GM12878 (cell line): ENCODE measurements at regions not wholly inside any gene's neighbourhood (a gene's known extent, or its start where the extent isn't known, plus 50 kb on each side); places are given as distances from the start of the nearest gene placed in this dataset.

Source experiments
- ATAC-seq: fragments of 200-7000 bp; cut with Tn5 transposase; 3 replicates; pipeline ENCODE4 v1.9.1; 2020; ENCODE audit warnings: mild to moderate bottlenecking, moderate library complexity
- BruUV-seq: library from RNA; stranded (reverse); fragments of 400-500 nt; replicated peaks from 2 replicates; lab custom pipeline; 2021; lab: Mats Ljungman, UMichigan
- CTCF ChIA-PET: fragments of 300-600 bp; sonication (Branson Sonifier 250); formaldehyde crosslinking; extraction: SDS; loops from one replicate; lab custom pipeline; 2021; ENCODE audit warnings: inconsistent platforms; lab: Yijun Ruan, JAX
- POLR2A ChIA-PET: fragments of 350-600 bp; formaldehyde crosslinking; extraction: SDS; loops from one replicate; lab custom pipeline; 2021; ENCODE audit warnings: inconsistent platforms; lab: Charles Lee
- RAD21 ChIA-PET: fragments of 300-600 bp; sonication (Branson Sonifier 250); formaldehyde crosslinking; loops from one replicate; lab custom pipeline; 2023; ENCODE audit warnings: antibody characterized with exemption; ENCODE audit not compliant: unreplicated experiment; lab: Charles Lee
- SMC1A ChIA-PET: fragments of 300-600 bp; sonication (Branson Sonifier 250); formaldehyde crosslinking; loops from one replicate; lab custom pipeline; 2023; ENCODE audit not compliant: unreplicated experiment, uncharacterized antibody; lab: Charles Lee
- DNase-seq: peaks from one replicate; pipeline ENCODE4 v3.0.0-alpha.2; 2011; ENCODE audit warnings: low read depth, low spot score
- FAIRE-seq: peaks from 3 replicates; lab custom pipeline; 2011; peaks lifted over from hg19 to GRCh38; lab: Jason Lieb, UNC
- H2AFZ ChIP-seq: 2 replicates; pipeline ENCODE4 v1.6.0; 2011; ENCODE audit warnings: low read depth, low read length, control low read depth; ENCODE audit not compliant: control insufficient read depth
- H3K27ac ChIP-seq: 2 replicates; pipeline ENCODE4 v1.5.1; 2011; ENCODE audit warnings: control low read depth; ENCODE audit not compliant: control insufficient read depth, insufficient read depth
- H3K27me3 ChIP-seq, 2 experiments: replicated peaks in 1 of 2; 2 replicates each; pipeline versions ENCODE4 v1.6.0 to v1.6.1; 2011; ENCODE audit warnings: low read length in 1 of 2; ENCODE audit not compliant: control insufficient read depth in 2 of 2, insufficient read depth in 2 of 2
- H3K36me3 ChIP-seq, 2 experiments: 2 replicates each; pipeline ENCODE4 v1.5.1; 2011; ENCODE audit warnings: low read length in 1 of 2; ENCODE audit not compliant: control insufficient read depth in 2 of 2, insufficient read depth in 2 of 2
- H3K4me1 ChIP-seq: 2 replicates; pipeline ENCODE4 v1.6.1; 2011; ENCODE audit warnings: mild to moderate bottlenecking, low read length, moderate library complexity, mixed read lengths; ENCODE audit not compliant: control insufficient read depth, insufficient read depth
- H3K4me2 ChIP-seq: 2 replicates; pipeline ENCODE4 v1.6.0; 2011; ENCODE audit warnings: control low read depth; ENCODE audit not compliant: control insufficient read depth, insufficient read depth
- H3K4me3 ChIP-seq: fragments of 200-600 bp; sonication (generic); 2 replicates; pipeline ENCODE4 v1.5.1; 2016
- H3K79me2 ChIP-seq: 2 replicates; pipeline ENCODE4 v1.6.0; 2011; ENCODE audit warnings: low read length; ENCODE audit not compliant: control insufficient read depth, insufficient read depth
- H3K9ac ChIP-seq: 2 replicates; pipeline ENCODE4 v1.8.0; 2011; ENCODE audit warnings: low read length, control low read depth, mixed read lengths; ENCODE audit not compliant: control insufficient read depth, insufficient read depth
- H3K9me3 ChIP-seq: replicated peaks from 3 replicates; pipeline ENCODE4 v1.5.1; 2011; ENCODE audit warnings: mild to moderate bottlenecking, low read length; ENCODE audit not compliant: control insufficient read depth, insufficient read depth
- H4K20me1 ChIP-seq: 2 replicates; pipeline ENCODE4 v1.6.0; 2011; ENCODE audit not compliant: control insufficient read depth, insufficient read depth
- ASH2L ChIP-seq: fragments of 300-600, 200-600 bp; sonication (generic); IDR thresholded peaks from 2 replicates; pipeline ENCODE4 v1.6.1; 2017; ENCODE audit warnings: low read depth, mild to moderate bottlenecking, borderline replicate concordance
- BRCA1 ChIP-seq: IDR thresholded peaks from 2 replicates; pipeline ENCODE4 v1.6.1; 2011; ENCODE audit warnings: low read depth, low read length, improper control_type of control experiment
- FOS ChIP-seq: IDR thresholded peaks from 3 replicates; pipeline ENCODE4 v1.6.1; 2011; ENCODE audit warnings: borderline replicate concordance; ENCODE audit not compliant: insufficient read length; ENCODE audit errors: extremely low read depth
- HCFC1 ChIP-seq: fragments of 150-350 bp; IDR thresholded peaks from 2 replicates; pipeline ENCODE4 v1.6.1; 2014; ENCODE audit warnings: low read length
- NFYB ChIP-seq: IDR thresholded peaks from 2 replicates; pipeline ENCODE4 v1.6.1; 2011; ENCODE audit warnings: low read depth, mild to moderate bottlenecking, low read length, improper control_type of control experiment, moderate library complexity; ENCODE audit not compliant: insufficient read depth
- NR2C2 ChIP-seq: IDR thresholded peaks from 2 replicates; pipeline ENCODE4 v1.6.1; 2011; ENCODE audit warnings: borderline replicate concordance, low read depth; ENCODE audit not compliant: control insufficient read depth, insufficient read length
- PAX8 ChIP-seq: fragments of 450-650 bp; IDR thresholded peaks from 2 replicates; pipeline ENCODE4 v1.6.1; 2017; ENCODE audit warnings: mild to moderate bottlenecking, moderate library complexity
- RAD51 ChIP-seq: fragments of 450-650 bp; IDR thresholded peaks from 2 replicates; pipeline ENCODE4 v1.6.1; 2016; ENCODE audit warnings: moderate library complexity, mild to moderate bottlenecking, inconsistent platforms
- ZNF207 ChIP-seq: fragments of 450-650 bp; IDR thresholded peaks from 2 replicates; pipeline ENCODE4 v1.6.1; 2014; ENCODE audit warnings: antibody characterized with exemption, mild to moderate bottlenecking, borderline replicate concordance
- ZNF217 ChIP-seq: fragments of 450-650 bp; IDR thresholded peaks from 2 replicates; pipeline ENCODE4 v1.6.1; 2017; ENCODE audit warnings: antibody characterized with exemption, mild to moderate bottlenecking
- ZNF384 ChIP-seq: IDR thresholded peaks from 2 replicates; pipeline ENCODE4 v1.6.1; 2012; ENCODE audit warnings: low read depth, mild to moderate bottlenecking, low read length, improper control_type of control experiment, borderline replicate concordance
- ZSCAN29 ChIP-seq: fragments of 450-650 bp; IDR thresholded peaks from 2 replicates; pipeline ENCODE4 v1.6.1; 2017; ENCODE audit warnings: mild to moderate bottlenecking, moderate library complexity
- WGBS: methylation state at CpG from one replicate; pipeline ENCODE4 v1.1.6; 2016; ENCODE audit warnings: low lambda C conversion rate; ENCODE audit not compliant: insufficient replicate concordance, insufficient coverage; ENCODE audit errors: missing lambda C conversion rate; 5-methylcytosine and 5-hydroxymethylcytosine counted together
- in situ Hi-C: fragments of 300-500 bp; cut with MboI; formaldehyde crosslinking; loops from 9 replicates; pipeline ENCODE4 v1.14.3; 2018; ENCODE audit warnings: mixed read lengths
- intact Hi-C: fragments of 100-400 bp; cut with micrococcal nuclease; formaldehyde crosslinking; loops from one replicate; pipeline ENCODE4 v1.14.2; 2022; ENCODE audit not compliant: unreplicated experiment
- TF ChIP-seq, protein P1 (sequence below): fragments of 450-650 bp; IDR thresholded peaks from 2 replicates; pipeline ENCODE4 v1.6.1; 2017; ENCODE audit warnings: low read depth, mild to moderate bottlenecking, moderate library complexity
- TF ChIP-seq, protein P2 (sequence below): fragments of 450-650 bp; IDR thresholded peaks from 2 replicates; pipeline ENCODE4 v1.6.1; 2017; ENCODE audit warnings: mild to moderate bottlenecking, moderate library complexity

DNA sequence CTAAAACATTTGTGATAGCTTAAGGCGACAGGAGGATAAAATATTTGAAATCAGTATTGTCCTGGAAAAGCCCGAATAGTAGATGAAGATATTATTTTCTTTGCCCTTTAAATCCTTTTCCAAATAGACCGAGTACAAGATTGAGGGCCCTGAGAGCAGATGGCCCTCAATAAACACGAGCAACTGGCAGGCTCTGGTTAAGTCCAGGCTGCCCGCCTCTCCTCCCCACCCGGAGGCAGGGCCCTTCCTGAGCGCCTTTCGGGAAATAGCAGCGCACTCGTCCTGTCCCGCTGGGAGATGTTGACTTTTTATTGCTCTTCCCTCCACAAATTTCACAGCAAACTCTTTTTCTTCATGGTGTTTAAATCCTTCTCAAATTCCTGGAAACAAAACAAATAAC lies 50.8 kb upstream of the MAX start:
- CTCF ChIA-PET, result interaction anchor here (1.2 kb wide), 1 partner anchor 166 kb away, joined by 5 read pairs; the partner anchor contains the start of gene FNTB
- no peak for DNase-seq
- intact Hi-C loops, result no loop called here

More for the DNA sequence above, 50.8 kb upstream of the MAX start:
- no peaks in the 10 kb centered on the region for H3K36me3 ChIP-seq
- H3K9me3 ChIP-seq, result no peaks in the 10 kb centered on the region; the same call in 2 of the 3 replicates
- H3K4me1 ChIP-seq, result peaks cover 24% of the 10 kb centered on the region
- no peak overlapping the region for H2AFZ ChIP-seq
- FAIRE-seq, result no peak
- no peaks in the 10 kb centered on the region for H4K20me1 ChIP-seq
- H3K9ac ChIP-seq, result no peak overlapping the region
- no peak overlapping the region for H3K27ac ChIP-seq
- TF ChIP-seq PAX8 (no peak), ASH2L (no peak), FOS (no peak), HCFC1 (no peak), ZNF217 (no peak), ZNF207 (no peak), NFYB (no peak), RAD51 (no peak), ZNF384 (no peak), BRCA1 (no peak), NR2C2 (no peak), ZSCAN29 (no peak)
- TF ChIP-seq, protein P1, sequence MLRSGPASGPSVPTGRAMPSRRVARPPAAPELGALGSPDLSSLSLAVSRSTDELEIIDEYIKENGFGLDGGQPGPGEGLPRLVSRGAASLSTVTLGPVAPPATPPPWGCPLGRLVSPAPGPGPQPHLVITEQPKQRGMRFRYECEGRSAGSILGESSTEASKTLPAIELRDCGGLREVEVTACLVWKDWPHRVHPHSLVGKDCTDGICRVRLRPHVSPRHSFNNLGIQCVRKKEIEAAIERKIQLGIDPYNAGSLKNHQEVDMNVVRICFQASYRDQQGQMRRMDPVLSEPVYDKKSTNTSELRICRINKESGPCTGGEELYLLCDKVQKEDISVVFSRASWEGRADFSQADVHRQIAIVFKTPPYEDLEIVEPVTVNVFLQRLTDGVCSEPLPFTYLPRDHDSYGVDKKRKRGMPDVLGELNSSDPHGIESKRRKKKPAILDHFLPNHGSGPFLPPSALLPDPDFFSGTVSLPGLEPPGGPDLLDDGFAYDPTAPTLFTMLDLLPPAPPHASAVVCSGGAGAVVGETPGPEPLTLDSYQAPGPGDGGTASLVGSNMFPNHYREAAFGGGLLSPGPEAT, result no peak
- TF ChIP-seq, protein P2, sequence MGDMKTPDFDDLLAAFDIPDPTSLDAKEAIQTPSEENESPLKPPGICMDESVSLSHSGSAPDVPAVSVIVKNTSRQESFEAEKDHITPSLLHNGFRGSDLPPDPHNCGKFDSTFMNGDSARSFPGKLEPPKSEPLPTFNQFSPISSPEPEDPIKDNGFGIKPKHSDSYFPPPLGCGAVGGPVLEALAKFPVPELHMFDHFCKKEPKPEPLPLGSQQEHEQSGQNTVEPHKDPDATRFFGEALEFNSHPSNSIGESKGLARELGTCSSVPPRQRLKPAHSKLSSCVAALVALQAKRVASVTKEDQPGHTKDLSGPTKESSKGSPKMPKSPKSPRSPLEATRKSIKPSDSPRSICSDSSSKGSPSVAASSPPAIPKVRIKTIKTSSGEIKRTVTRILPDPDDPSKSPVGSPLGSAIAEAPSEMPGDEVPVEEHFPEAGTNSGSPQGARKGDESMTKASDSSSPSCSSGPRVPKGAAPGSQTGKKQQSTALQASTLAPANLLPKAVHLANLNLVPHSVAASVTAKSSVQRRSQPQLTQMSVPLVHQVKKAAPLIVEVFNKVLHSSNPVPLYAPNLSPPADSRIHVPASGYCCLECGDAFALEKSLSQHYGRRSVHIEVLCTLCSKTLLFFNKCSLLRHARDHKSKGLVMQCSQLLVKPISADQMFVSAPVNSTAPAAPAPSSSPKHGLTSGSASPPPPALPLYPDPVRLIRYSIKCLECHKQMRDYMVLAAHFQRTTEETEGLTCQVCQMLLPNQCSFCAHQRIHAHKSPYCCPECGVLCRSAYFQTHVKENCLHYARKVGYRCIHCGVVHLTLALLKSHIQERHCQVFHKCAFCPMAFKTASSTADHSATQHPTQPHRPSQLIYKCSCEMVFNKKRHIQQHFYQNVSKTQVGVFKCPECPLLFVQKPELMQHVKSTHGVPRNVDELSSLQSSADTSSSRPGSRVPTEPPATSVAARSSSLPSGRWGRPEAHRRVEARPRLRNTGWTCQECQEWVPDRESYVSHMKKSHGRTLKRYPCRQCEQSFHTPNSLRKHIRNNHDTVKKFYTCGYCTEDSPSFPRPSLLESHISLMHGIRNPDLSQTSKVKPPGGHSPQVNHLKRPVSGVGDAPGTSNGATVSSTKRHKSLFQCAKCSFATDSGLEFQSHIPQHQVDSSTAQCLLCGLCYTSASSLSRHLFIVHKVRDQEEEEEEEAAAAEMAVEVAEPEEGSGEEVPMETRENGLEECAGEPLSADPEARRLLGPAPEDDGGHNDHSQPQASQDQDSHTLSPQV, result no peak
- ATAC-seq, result no peak
- in situ Hi-C loops, result no loop called here
- 66% methylated on average over 11 of the region's 11 CpGs for WGBS
- H3K4me2 ChIP-seq, result no peak overlapping the region
- no TSS peak for BruUV-seq
- H3K79me2 ChIP-seq, result no peaks in the 10 kb centered on the region
- no peaks in the 10 kb centered on the region for H3K27me3 ChIP-seq
- SMC1A ChIA-PET, result interaction anchor here (1.1 to 1.2 kb wide), 2 partner anchors 11 to 49 kb away, joined by 3 read pairs; no protein-coding TSS in a partner anchor
- H3K4me3 ChIP-seq, result no peak overlapping the region
- POLR2A ChIA-PET, result no interaction called here
- RAD21 ChIA-PET, result interaction anchor here (0.8 kb wide), 1 partner anchor 11 kb away, joined by 4 read pairs; no protein-coding TSS in a partner anchor
